ENCODE measurements at regions not wholly inside any gene's neighbourhood (a gene's known extent, or its start where the extent isn't known, plus 50 kb on each side); places are given as distances from the start of the nearest gene placed in this dataset.

- intact Hi-C loops (cut with DNase I): no loop called here
- H3K9me3 ChIP-seq: no peaks in the 10 kb centered on the region
- H3K27me3 ChIP-seq: no peaks in the 10 kb centered on the region
- ATAC-seq (no peak), DNase-seq (no peak)
- no peak for TF ChIP-seq CTCF (IDR thresholded peaks at IDR 0.05)
- 87 to 94% methylated on average over 3 of the region's 3 CpGs for WGBS, 2 donors
- no peaks in the 10 kb centered on the region for H3K36me3 ChIP-seq
- H3K27ac ChIP-seq: no peak overlapping the region
- H3K4me3 ChIP-seq: no peak overlapping the region
- no peaks in the 10 kb centered on the region for H3K4me1 ChIP-seq
Observed at GRCh38 chr12:13576935-13577500, 380.5 kb downstream of the EMP1 start.

GRCh38 chr12:13573698-13574321 lies 377.3 kb downstream of the EMP1 start:
- H3K27ac ChIP-seq: no peak overlapping the region
- intact Hi-C loops (cut with DNase I): no loop called here
- ATAC-seq (no peak), DNase-seq (no peak)
- no peaks in the 10 kb centered on the region for H3K4me1 ChIP-seq
- no peaks in the 10 kb centered on the region for H3K36me3 ChIP-seq
- no peak for TF ChIP-seq CTCF (IDR thresholded peaks at IDR 0.05)
- H3K4me3 ChIP-seq: no peak overlapping the region
- 55 to 71% methylated on average over 3 of the region's 3 CpGs for WGBS, 2 donors
- H3K9me3 ChIP-seq: no peaks in the 10 kb centered on the region
- H3K27me3 ChIP-seq: no peaks in the 10 kb centered on the region

GRCh38 chr12:13571035-13571434 lies 374.5 kb downstream of the EMP1 start:
- Histone ChIP-seq H3K36me3 (no peaks in the 10 kb centered on the region), H3K4me1 (no peaks in the 10 kb centered on the region), H3K27ac (no peak overlapping the region), H3K27me3 (peaks cover 0 to 9% (median 0%) of the 10 kb centered on the region in 7 donors), H3K9me3 (no peaks in the 10 kb centered on the region), H3K4me3 (no peak overlapping the region)
- intact Hi-C loops (cut with DNase I): no loop called here
- no peak for ATAC-seq
- WGBS, 2 donors: 86% methylated on average over 2 of the region's 2 CpGs
- no peak for DNase-seq
- TF ChIP-seq CTCF (IDR thresholded peaks at IDR 0.05): no peak

- ATAC-seq (no peak), DNase-seq (no peak)
- no peak for TF ChIP-seq CTCF (IDR thresholded peaks at IDR 0.05)
- H3K36me3 ChIP-seq: no peaks in the 10 kb centered on the region
- no peaks in the 10 kb centered on the region for H3K4me1 ChIP-seq
- no peaks in the 10 kb centered on the region for H3K9me3 ChIP-seq
- intact Hi-C loops (cut with DNase I): no loop called here
- no peak overlapping the region for H3K27ac ChIP-seq
- no peak overlapping the region for H3K4me3 ChIP-seq
- H3K27me3 ChIP-seq: peaks cover 0 to 9% (median 0%) of the 10 kb centered on the region in 7 donors
- 67 to 70% methylated on average over 1 of the region's 1 CpG for WGBS, 2 donors
Observed at GRCh38 chr12:13570005-13570694, 373.6 kb downstream of the EMP1 start.
